ENCODE measurements at regions not wholly inside any gene's neighbourhood (a gene's known extent, or its start where the extent isn't known, plus 50 kb on each side); places are given as distances from the start of the nearest gene placed in this dataset.

GRCh38 chr3:13707456-13707855 lies 158.5 kb downstream of the FBLN2 start:
- Histone ChIP-seq H3K9ac (replicated peaks; ENCODE audit: extremely low read depth, insufficient read depth, low read length) (no peak overlapping the region), H3K36me3 (ENCODE audit: control insufficient read depth in 2 of 2, extremely low read depth in 1 of 2, insufficient read depth in 2 of 2, low read length in 2 of 2) (no peaks in the 10 kb centered on the region), H3K9me3 (replicated peaks; ENCODE audit: control insufficient read depth, insufficient read depth, low read length) (no peaks in the 10 kb centered on the region), H3K4me1 (ENCODE audit: control insufficient read depth, extremely low read depth, insufficient read depth, low read length) (no peaks in the 10 kb centered on the region), H3K27me3 (ENCODE audit: control insufficient read depth in 2 of 2, insufficient read depth in 2 of 2, low read length in 2 of 2) (no peaks in the 10 kb centered on the region), H3K4me2 (ENCODE audit: insufficient read depth, low read length) (no peak overlapping the region), H3K4me3 (replicated peaks in 1 of 3; ENCODE audit: insufficient read depth in 1 of 3, low read depth in 1 of 3, low read length in 3 of 3) (no peak overlapping the region), H3K9me1 (replicated peaks; ENCODE audit: control insufficient read depth, extremely low read depth, insufficient read depth, low read length) (no peaks in the 10 kb centered on the region), H3K27ac (ENCODE audit: insufficient read depth, low read depth, low read length) (no peak overlapping the region), H2AFZ (ENCODE audit: low read depth, low read length) (no peak overlapping the region), H3K79me2 (ENCODE audit: control insufficient read depth, insufficient read depth, low read length) (no peaks in the 10 kb centered on the region), H4K20me1 (replicated peaks; ENCODE audit: control insufficient read depth, extremely low read depth, insufficient read depth, low read length) (no peaks in the 10 kb centered on the region)
- FAIRE-seq (no peak), DNase-seq (ENCODE audit: low read depth, low spot score) (no peak)
- dilution Hi-C loops (cut with MboI; ENCODE audit: extremely low pct_ligation_motif_present, low sequenced_read_pairs): no loop called here
- BruUV-seq (replicated peaks): no TSS peak
- CTCF ChIA-PET: no interaction called here
- POLR2A ChIA-PET: no interaction called here
- no peak for TF ChIP-seq CTCF (IDR thresholded peaks at IDR 0.05; ENCODE audit: extremely low read depth in 1 of 2, insufficient read depth in 1 of 2, low read depth in 1 of 2, low read length in 2 of 2)
- no peak for TF ChIP-seq JUN (IDR thresholded peaks at IDR 0.05; ENCODE audit: borderline replicate concordance, insufficient read depth, insufficient read length, low read depth)
- TF ChIP-seq MYC (IDR thresholded peaks at IDR 0.05; ENCODE audit: low read depth, low read length): no peak
- TF ChIP-seq FOS (IDR thresholded peaks at IDR 0.05; ENCODE audit: borderline replicate concordance, insufficient read depth, low read length): no peak
- no peak for TF ChIP-seq POLR2A (IDR thresholded peaks at IDR 0.05; ENCODE audit: low read depth, low read length)
- TF ChIP-seq POLR2AphosphoS5 (IDR thresholded peaks at IDR 0.05; ENCODE audit: insufficient read depth, low read depth, low read length): no peak
- no peak for TF ChIP-seq EZH2 (IDR thresholded peaks at IDR 0.05; ENCODE audit: borderline replicate concordance, low read depth, low read length, severe bottlenecking)
- no peak for TF ChIP-seq MAX (IDR thresholded peaks at IDR 0.05; ENCODE audit: insufficient read depth, insufficient read length)
- no peak for TF ChIP-seq GATA2 (IDR thresholded peaks at IDR 0.05; ENCODE audit: insufficient read depth, insufficient read length, low read depth, low read length)
- intact Hi-C loops (cut with micrococcal nuclease): no loop called here

All from endothelial cell of umbilical vein (primary cell).